SK-N-SH treated with all-trans-retinoic acid at 6 μM for 48 hours (cell line): ENCODE measurements at regions not wholly inside any gene's neighbourhood (a gene's known extent, or its start where the extent isn't known, plus 50 kb on each side); places are given as distances from the start of the nearest gene placed in this dataset.

Experiments
- ARNTL ChIP-seq: fragments of 450-650 bp; formaldehyde crosslinking; IDR thresholded peaks from 2 replicates; pipeline ENCODE4 v1.5.0; 2020; ENCODE audit warnings: low read depth, mild to moderate bottlenecking, moderate library complexity, borderline replicate concordance
- CSDC2 ChIP-seq: fragments of 250-450 bp; sonication (Bioruptor Pico); IDR thresholded peaks from 2 replicates; pipeline ENCODE4 v1.5.0; 2020; ENCODE audit warnings: mild to moderate bottlenecking, moderate library complexity
- ESRRG ChIP-seq: fragments of 250-450 bp; sonication (Bioruptor Pico); IDR thresholded peaks from 2 replicates; pipeline ENCODE4 v1.6.1; 2021; ENCODE audit warnings: mild to moderate bottlenecking
- ISL1 ChIP-seq: fragments of 250-450 bp; sonication (Bioruptor Pico); IDR thresholded peaks from 2 replicates; pipeline ENCODE4 v2.1.2; 2022; ENCODE audit warnings: mild to moderate bottlenecking, moderate library complexity
- OSR1 ChIP-seq: fragments of 250-450 bp; sonication (Bioruptor Pico); IDR thresholded peaks from 2 replicates; pipeline ENCODE4 v1.8.0; 2022; ENCODE audit warnings: moderate library complexity, mild to moderate bottlenecking, inconsistent platforms
- TCF4 ChIP-seq: fragments of 250-450 bp; sonication (Bioruptor Pico); IDR thresholded peaks from 2 replicates; pipeline ENCODE4 v1.8.0; 2021; ENCODE audit warnings: mild to moderate bottlenecking, moderate library complexity, borderline replicate concordance
- ZNF8 ChIP-seq: fragments of 450-650 bp; formaldehyde crosslinking; IDR thresholded peaks from 2 replicates; pipeline ENCODE4 v1.5.0; 2020; ENCODE audit warnings: mild to moderate bottlenecking, moderate library complexity

GRCh38 chr3:16700651-16701050, 95.4 kb upstream of the DAZL start:
- TF ChIP-seq ESRRG (CRISPR knock-in tag), result no peak
- TF ChIP-seq OSR1 (CRISPR knock-in tag), result no peak
- no peak for TF ChIP-seq ISL1 (CRISPR knock-in tag)
- no peak for TF ChIP-seq CSDC2
- TF ChIP-seq TCF4 (CRISPR knock-in tag), result no peak
- no peak for TF ChIP-seq ARNTL
- TF ChIP-seq ZNF8 (CRISPR knock-in tag), result no peak
